ENCODE measurements at regions not wholly inside any gene's neighbourhood (a gene's known extent, or its start where the extent isn't known, plus 50 kb on each side); places are given as distances from the start of the nearest gene placed in this dataset.

GRCh38 chr7:136693166-136694119 lies 175.0 kb upstream of the CHRM2 start:
- no peak for TF ChIP-seq CTCF (conservative IDR thresholded peaks at IDR 0.05; ENCODE audit: low read depth, low read length)
- TF ChIP-seq RAD21 (IDR thresholded peaks at IDR 0.05; ENCODE audit: low read length), result no peak
- TF ChIP-seq RFX5 (IDR thresholded peaks at IDR 0.05; ENCODE audit: low read depth, low read length), result no peak
- no peak for TF ChIP-seq BHLHE40 (IDR thresholded peaks at IDR 0.05; ENCODE audit: low read depth, low read length)
- no peak for TF ChIP-seq SMC3 (IDR thresholded peaks at IDR 0.05; ENCODE audit: low read depth, low read length)
- no peak for TF ChIP-seq CEBPB (IDR thresholded peaks at IDR 0.05; ENCODE audit: low read depth, low read length)
- no peak for TF ChIP-seq POLR2A (IDR thresholded peaks at IDR 0.05; ENCODE audit: low read depth, low read length)
- TF ChIP-seq MXI1 (IDR thresholded peaks at IDR 0.05; ENCODE audit: borderline replicate concordance, low read depth, low read length), result no peak
- TF ChIP-seq CHD1 (IDR thresholded peaks at IDR 0.05; ENCODE audit: low read depth, low read length), result no peak
